ENCODE measurements at regions not wholly inside any gene's neighbourhood (a gene's known extent, or its start where the extent isn't known, plus 50 kb on each side); places are given as distances from the start of the nearest gene placed in this dataset.

- DNase-seq (no peak), FAIRE-seq (no peak), ATAC-seq (no peak)
- Histone ChIP-seq H3K27ac (no peak overlapping the region), H3K9me3 (no peaks in the 10 kb centered on the region), H3K4me3 (no peak overlapping the region), H3K4me1 (no peaks in the 10 kb centered on the region), H3K36me3 (no peaks in the 10 kb centered on the region), H3K27me3 (no peaks in the 10 kb centered on the region)
- TF ChIP-seq, protein P1, sequence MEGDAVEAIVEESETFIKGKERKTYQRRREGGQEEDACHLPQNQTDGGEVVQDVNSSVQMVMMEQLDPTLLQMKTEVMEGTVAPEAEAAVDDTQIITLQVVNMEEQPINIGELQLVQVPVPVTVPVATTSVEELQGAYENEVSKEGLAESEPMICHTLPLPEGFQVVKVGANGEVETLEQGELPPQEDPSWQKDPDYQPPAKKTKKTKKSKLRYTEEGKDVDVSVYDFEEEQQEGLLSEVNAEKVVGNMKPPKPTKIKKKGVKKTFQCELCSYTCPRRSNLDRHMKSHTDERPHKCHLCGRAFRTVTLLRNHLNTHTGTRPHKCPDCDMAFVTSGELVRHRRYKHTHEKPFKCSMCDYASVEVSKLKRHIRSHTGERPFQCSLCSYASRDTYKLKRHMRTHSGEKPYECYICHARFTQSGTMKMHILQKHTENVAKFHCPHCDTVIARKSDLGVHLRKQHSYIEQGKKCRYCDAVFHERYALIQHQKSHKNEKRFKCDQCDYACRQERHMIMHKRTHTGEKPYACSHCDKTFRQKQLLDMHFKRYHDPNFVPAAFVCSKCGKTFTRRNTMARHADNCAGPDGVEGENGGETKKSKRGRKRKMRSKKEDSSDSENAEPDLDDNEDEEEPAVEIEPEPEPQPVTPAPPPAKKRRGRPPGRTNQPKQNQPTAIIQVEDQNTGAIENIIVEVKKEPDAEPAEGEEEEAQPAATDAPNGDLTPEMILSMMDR (IDR thresholded peaks at IDR 0.05) = no peak
- intact Hi-C loops (cut with DNase I) = no loop called here
- 32 to 42% methylated on average over 2 of the region's 2 CpGs for WGBS, 2 donors
Measured at GRCh38 chr13:88958821-88959220, 1287.7 kb downstream of the SLITRK5 start.

- H3K27me3 ChIP-seq = no peaks in the 10 kb centered on the region
- FAIRE-seq (no peak), ATAC-seq (no peak), DNase-seq (no peak)
- H3K4me1 ChIP-seq = no peaks in the 10 kb centered on the region
- no peak overlapping the region for H3K27ac ChIP-seq
- intact Hi-C loops (cut with DNase I) = no loop called here
- no peaks in the 10 kb centered on the region for H3K9me3 ChIP-seq
- H3K36me3 ChIP-seq = no peaks in the 10 kb centered on the region
- H3K4me3 ChIP-seq = no peak overlapping the region
- TF ChIP-seq, protein P1 (IDR thresholded peaks at IDR 0.05) = no peak
- WGBS, 2 donors = 41 to 51% methylated on average over 4 of the region's 4 CpGs
Measured at GRCh38 chr13:88976466-88976865, 1305.3 kb downstream of the SLITRK5 start.

DNA sequence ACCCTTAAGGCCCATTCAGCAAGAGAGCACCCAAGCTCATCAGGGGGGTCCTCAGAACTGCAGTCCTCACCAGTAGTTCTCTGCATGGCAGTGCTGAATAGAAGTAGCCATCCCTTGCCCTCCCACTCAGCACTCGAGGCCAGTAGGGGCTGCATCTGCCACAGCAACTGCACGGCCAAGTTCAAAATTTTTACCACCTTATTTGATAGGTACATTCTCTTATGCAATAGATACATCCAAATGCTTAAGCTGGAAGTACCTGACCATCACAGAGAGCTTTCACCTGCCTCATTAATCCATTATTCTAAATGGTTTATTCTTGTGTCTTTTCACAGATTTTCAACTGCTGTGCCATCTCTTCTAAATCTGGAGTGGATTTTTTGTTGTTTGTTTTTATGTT, 1307.4 kb downstream of the SLITRK5 start:
- no peaks in the 10 kb centered on the region for H3K9me3 ChIP-seq
- DNase-seq (no peak), ATAC-seq (no peak), FAIRE-seq (no peak)
- no peak overlapping the region for H3K27ac ChIP-seq
- no peak overlapping the region for H3K4me3 ChIP-seq
- intact Hi-C loops (cut with DNase I) = no loop called here
- 32 to 67% methylated on average over 2 of the region's 2 CpGs for WGBS, 2 donors
- TF ChIP-seq, protein P1 (IDR thresholded peaks at IDR 0.05) = no peak
- H3K36me3 ChIP-seq = no peaks in the 10 kb centered on the region
- H3K27me3 ChIP-seq = no peaks in the 10 kb centered on the region
- H3K4me1 ChIP-seq = no peaks in the 10 kb centered on the region

- no peak for DNase-seq
- Histone ChIP-seq H3K27me3 (no peaks in the 10 kb centered on the region), H3K4me1 (no peaks in the 10 kb centered on the region), H3K4me3 (no peak overlapping the region), H3K36me3 (no peaks in the 10 kb centered on the region), H3K27ac (no peak overlapping the region), H3K9me3 (no peaks in the 10 kb centered on the region)
- WGBS, 2 donors = 42 to 44% methylated on average over 7 of the region's 7 CpGs
- TF ChIP-seq, protein P1 (IDR thresholded peaks at IDR 0.05) = no peak
- ATAC-seq = no peak
- FAIRE-seq = no peak
- intact Hi-C loops (cut with DNase I) = no loop called here
Measured at GRCh38 chr13:88979465-88980175, 1308.4 kb downstream of the SLITRK5 start.

DNA sequence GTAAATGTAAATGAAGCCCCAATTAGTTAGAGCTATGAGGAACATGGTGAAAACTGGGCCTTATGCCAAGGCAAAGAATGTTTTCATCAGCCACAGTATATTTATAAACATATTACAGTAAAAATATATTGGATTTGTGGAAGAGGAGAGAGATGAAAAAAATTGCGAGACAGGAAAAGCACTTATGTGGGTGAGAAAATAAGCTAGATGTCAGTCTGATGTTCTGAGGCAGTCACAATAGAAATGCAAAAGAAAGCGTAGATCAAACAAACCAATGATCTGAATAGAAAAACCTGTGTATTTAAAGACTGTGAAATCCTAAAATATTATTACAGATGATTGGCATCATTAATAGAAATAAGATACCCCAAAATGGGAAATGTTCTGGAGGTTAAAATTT, 1332.5 kb downstream of the SLITRK5 start:
- Histone ChIP-seq H3K36me3 (no peaks in the 10 kb centered on the region), H3K27me3 (no peaks in the 10 kb centered on the region), H3K27ac (no peak overlapping the region), H3K4me3 (no peak overlapping the region), H3K4me1 (no peaks in the 10 kb centered on the region), H3K9me3 (no peaks in the 10 kb centered on the region)
- no peak for ATAC-seq
- WGBS, 2 donors = 66 to 79% methylated on average over 2 of the region's 2 CpGs
- FAIRE-seq = no peak
- TF ChIP-seq, protein P1 (IDR thresholded peaks at IDR 0.05) = no peak
- no peak for DNase-seq
- intact Hi-C loops (cut with DNase I) = no loop called here
